Transverse colon (tissue), 4 donors: ENCODE measurements at regions not wholly inside any gene's neighbourhood (a gene's known extent, or its start where the extent isn't known, plus 50 kb on each side); places are given as distances from the start of the nearest gene placed in this dataset.

ENCODE experiments used
- CTCF ChIP-seq, 5 experiments: fragments of 200-600 bp in 3 of 5; fragments of 450-650 bp in 2 of 5; sonication (generic) in 3 of 5; IDR thresholded peaks; 1 replicate in 2 of 5; 2 replicates in 3 of 5; pipeline ENCODE4 v1.5.1; 2016 to 2017; ENCODE audit warnings: antibody characterized with exemption in 5 of 5, inconsistent platforms in 3 of 5, mild to moderate bottlenecking in 2 of 5, moderate library complexity in 1 of 5
- POLR2A ChIP-seq: fragments of 450-650 bp; IDR thresholded peaks from one replicate; pipeline ENCODE4 v1.6.1; 2016; ENCODE audit warnings: antibody characterized with exemption, mild to moderate bottlenecking, moderate library complexity
- POLR2AphosphoS5 ChIP-seq, 3 donors: sonication (generic); formaldehyde crosslinking; IDR thresholded peaks; one replicate each; pipeline ENCODE4 v1.6.1; 2016; ENCODE audit warnings: antibody characterized with exemption in 3 of 3

GRCh38 chr10:10946081-10946480, 71.6 kb upstream of the CELF2 start:
- TF ChIP-seq POLR2AphosphoS5 (IDR thresholded peaks at IDR 0.05) (no peak), POLR2A (no peak), CTCF (IDR thresholded peaks at IDR 0.05) (no peak)
